GM11168 (cell line): ENCODE measurements at regions not wholly inside any gene's neighbourhood (a gene's known extent, or its start where the extent isn't known, plus 50 kb on each side); places are given as distances from the start of the nearest gene placed in this dataset.

Source experiments
- in situ Hi-C: fragments of 300-500 bp; cut with MboI; formaldehyde crosslinking; loops from one replicate; pipeline ENCODE4 v1.12.0; 2022; ENCODE audit warnings: low sequenced_read_pairs; ENCODE audit not compliant: unreplicated experiment

- in situ Hi-C loops: no loop called here
Measured at GRCh38 chr15:62618432-62618831, 424.1 kb upstream of the TPM1 start.

GRCh38 chr15:62618846-62619504 lies 423.6 kb upstream of the TPM1 start:
- in situ Hi-C loops: no loop called here

- in situ Hi-C loops: no loop called here
Measured at GRCh38 chr15:62619526-62619925, 423.0 kb upstream of the TPM1 start.

GRCh38 chr15:62622775-62623174 lies 419.8 kb upstream of the TPM1 start:
- in situ Hi-C loops: no loop called here

- in situ Hi-C loops: no loop called here
Measured at GRCh38 chr15:62624547-62625378, 417.8 kb upstream of the TPM1 start.

GRCh38 chr15:62625429-62626033 lies 417.0 kb upstream of the TPM1 start:
- in situ Hi-C loops: no loop called here

GRCh38 chr15:62626903-62627302 lies 415.6 kb upstream of the TPM1 start:
- in situ Hi-C loops: no loop called here

- in situ Hi-C loops: no loop called here
Measured at GRCh38 chr15:62631076-62631724, 411.3 kb upstream of the TPM1 start.

- in situ Hi-C loops: no loop called here
Measured at GRCh38 chr15:62636823-62637573, 405.5 kb upstream of the TPM1 start.

- in situ Hi-C loops: no loop called here
Measured at GRCh38 chr15:62637574-62637897, 405.0 kb upstream of the TPM1 start.

GRCh38 chr15:62637950-62638619 lies 404.5 kb upstream of the TPM1 start:
- in situ Hi-C loops: no loop called here

GRCh38 chr15:62639432-62639831 lies 403.1 kb upstream of the TPM1 start:
- in situ Hi-C loops: no loop called here

GRCh38 chr15:62639906-62640605 lies 402.5 kb upstream of the TPM1 start:
- in situ Hi-C loops: no loop called here

- in situ Hi-C loops: no loop called here
Measured at GRCh38 chr15:62641825-62642224, 400.7 kb upstream of the TPM1 start.

GRCh38 chr15:62643572-62643971 lies 399.0 kb upstream of the TPM1 start:
- in situ Hi-C loops: no loop called here

GRCh38 chr15:62644216-62644888 lies 398.2 kb upstream of the TPM1 start:
- in situ Hi-C loops: no loop called here

- in situ Hi-C loops: no loop called here
Measured at GRCh38 chr15:62644889-62645742, 397.4 kb upstream of the TPM1 start.
